ENCODE measurements at regions not wholly inside any gene's neighbourhood (a gene's known extent, or its start where the extent isn't known, plus 50 kb on each side); places are given as distances from the start of the nearest gene placed in this dataset.

DNA sequence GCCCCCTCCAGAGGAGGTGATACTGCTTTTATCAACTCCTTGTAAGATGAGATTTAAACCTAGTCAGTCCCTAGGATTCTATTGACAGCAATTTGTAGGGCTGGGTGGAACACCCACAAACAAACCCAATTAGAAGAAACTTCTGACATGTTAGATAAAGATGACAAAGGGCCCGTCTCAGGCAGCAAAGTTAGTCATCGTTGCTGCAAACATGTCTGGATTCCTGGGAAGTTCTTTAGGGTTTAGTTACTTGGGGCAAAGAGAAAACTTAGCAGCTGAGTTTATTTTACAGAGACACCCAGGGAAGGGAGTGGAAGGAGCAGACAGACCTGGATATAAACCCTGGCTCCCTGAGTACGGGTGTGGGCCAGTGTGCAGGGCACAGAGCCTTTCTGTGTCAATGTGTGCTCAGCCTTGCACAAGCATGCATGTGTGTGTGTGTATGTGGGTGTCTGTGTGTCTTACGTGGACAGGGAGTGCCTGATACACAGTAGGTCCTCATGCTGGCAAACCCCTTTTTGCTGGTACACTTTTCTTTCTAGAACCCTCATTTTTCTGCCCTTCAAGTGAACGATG lies 130.0 kb upstream of the STX18 start:
- peak overlapping the region; percentile 6 for H3K27ac ChIP-seq (ENCODE audit: low read depth, low read length)
- no peak overlapping the region for H4K12ac ChIP-seq (ENCODE audit: low read depth, low read length)
- no peak overlapping the region for H3K23ac ChIP-seq (ENCODE audit: low read length)
- H3K4me1 ChIP-seq (ENCODE audit: control insufficient read depth in 1 of 2, insufficient read depth in 2 of 2, low read length in 2 of 2): peaks cover 32 to 34% of the 10 kb centered on the region in 2 experiments
- H3K27me3 ChIP-seq (ENCODE audit: insufficient read depth, low read length): no peaks in the 10 kb centered on the region
- H3K4me3 ChIP-seq (ENCODE audit: low read depth, low read length): no peak overlapping the region
- peak overlapping the region; percentile 42 for H2AK5ac ChIP-seq (ENCODE audit: low read length)
- no peak overlapping the region for H3K18ac ChIP-seq (ENCODE audit: low read length)
- DNase-seq: no peak
- peaks cover 18% of the 10 kb centered on the region for H3K79me1 ChIP-seq (ENCODE audit: low read length)
- H4K91ac ChIP-seq (ENCODE audit: low read depth, low read length): peak overlapping the region; percentile 55
- no peak overlapping the region for H2BK120ac ChIP-seq (ENCODE audit: insufficient read depth, low read length, poor library complexity)
- H3K36me3 ChIP-seq (ENCODE audit: control insufficient read depth in 1 of 2, insufficient read depth in 2 of 2, low read length in 2 of 2): no peaks in the 10 kb centered on the region
- peaks cover 3% of the 10 kb centered on the region for H3K9me3 ChIP-seq (ENCODE audit: insufficient read depth, low read depth, low read length)
- H2BK5ac ChIP-seq (ENCODE audit: low read depth, low read length, poor library complexity): no peak overlapping the region
- WGBS (ENCODE audit: extremely low coverage, insufficient coverage, insufficient read length): no CpG with 5 or more reads among the region's 5 CpGs
- H3K14ac ChIP-seq (ENCODE audit: low read length): peak overlapping the region; percentile 36
- H2BK12ac ChIP-seq (ENCODE audit: low read length): no peak overlapping the region
- no peak overlapping the region for H4K8ac ChIP-seq (ENCODE audit: low read depth, low read length)
- H3K4ac ChIP-seq (ENCODE audit: low read depth, low read length): no peak overlapping the region
- no peak overlapping the region for H2AFZ ChIP-seq (ENCODE audit: insufficient read depth, low read length, poor library complexity)
- H3K79me2 ChIP-seq (ENCODE audit: control insufficient read depth, insufficient read depth, low read length, poor library complexity): no peaks in the 10 kb centered on the region
- no peak overlapping the region for H3K4me2 ChIP-seq (ENCODE audit: low read length)
- no peak overlapping the region for H3K9ac ChIP-seq (ENCODE audit: low read length)

DNA sequence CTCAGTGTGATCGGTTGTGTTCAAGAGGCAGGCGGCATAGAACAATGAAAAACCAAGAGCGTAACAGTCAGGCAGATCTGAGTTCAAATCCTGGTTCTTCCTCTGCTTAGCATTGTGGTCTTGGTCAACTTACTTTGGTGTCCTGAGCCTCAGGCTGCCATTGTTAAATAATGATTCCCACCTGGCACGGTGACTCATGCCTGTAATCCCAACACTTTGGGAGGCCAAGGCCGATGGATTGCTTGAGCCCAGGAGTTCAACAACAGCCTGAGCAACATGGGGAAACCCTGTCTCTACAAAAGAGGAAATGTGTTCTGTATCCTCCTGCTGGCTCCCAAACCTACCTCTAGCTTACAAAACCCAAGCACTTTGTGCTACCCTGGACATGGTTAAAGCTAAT lies 129.0 kb upstream of the STX18 start:
- H3K79me1 ChIP-seq (ENCODE audit: low read length): peaks cover 20% of the 10 kb centered on the region
- H3K27ac ChIP-seq (ENCODE audit: low read depth, low read length): no peak overlapping the region

DNA sequence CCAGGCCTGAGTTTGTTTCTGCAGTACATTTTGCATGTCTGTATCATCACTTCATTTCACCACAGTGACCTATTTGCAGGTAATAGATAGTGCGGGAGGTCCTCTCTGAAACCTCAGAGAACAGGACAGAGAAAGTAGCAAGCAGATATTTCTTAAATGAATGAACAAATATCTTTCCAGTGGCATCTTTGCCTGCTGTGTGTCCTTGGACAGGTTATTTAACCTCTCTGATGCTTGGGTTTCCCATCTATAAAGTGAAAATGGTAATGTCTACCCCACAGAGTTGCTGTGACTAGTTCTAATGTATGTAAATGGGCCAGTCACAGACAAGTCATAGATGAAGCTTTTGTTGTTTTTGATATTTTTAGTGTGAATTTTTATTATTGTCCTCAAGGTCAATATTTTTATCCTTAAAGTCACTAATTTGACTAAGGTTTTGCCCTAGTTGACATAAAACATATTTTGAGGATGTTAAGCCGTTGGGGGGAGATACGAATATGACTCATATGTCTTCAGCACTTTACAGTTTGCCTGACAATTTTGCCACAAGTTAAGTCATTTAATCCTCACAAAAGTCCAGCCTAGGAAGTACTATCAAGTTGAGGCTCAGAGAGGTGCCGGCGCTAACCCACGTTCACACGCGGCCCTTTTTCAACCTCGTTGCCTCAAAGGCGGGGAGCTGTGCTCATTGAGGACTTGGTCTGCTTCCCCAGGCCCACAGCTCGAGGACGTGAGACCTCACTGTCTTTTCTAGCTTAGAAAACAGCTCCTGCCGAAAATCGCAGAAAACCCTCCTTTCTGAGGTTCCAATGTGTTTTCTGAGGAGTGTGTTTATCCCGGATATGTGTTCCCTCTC lies 126.7 kb upstream of the STX18 start:
- WGBS (ENCODE audit: extremely low coverage, insufficient coverage, insufficient read length): no CpG with 5 or more reads among the region's 15 CpGs

More for the DNA sequence above, 129.0 kb upstream of the STX18 start:
- Histone ChIP-seq H3K14ac (ENCODE audit: low read length) (no peak overlapping the region), H3K4me1 (ENCODE audit: control insufficient read depth in 1 of 2, insufficient read depth in 2 of 2, low read length in 2 of 2) (peaks cover 36% of the 10 kb centered on the region in 2 experiments), H3K4me3 (ENCODE audit: low read depth, low read length) (no peak overlapping the region), H3K18ac (ENCODE audit: low read length) (no peak overlapping the region), H3K9me3 (ENCODE audit: insufficient read depth, low read depth, low read length) (peaks cover 3% of the 10 kb centered on the region), H2AFZ (ENCODE audit: insufficient read depth, low read length, poor library complexity) (no peak overlapping the region), H4K91ac (ENCODE audit: low read depth, low read length) (peak overlapping the region; percentile 20), H3K27me3 (ENCODE audit: insufficient read depth, low read length) (no peaks in the 10 kb centered on the region), H4K8ac (ENCODE audit: low read depth, low read length) (no peak overlapping the region), H2AK5ac (ENCODE audit: low read length) (no peak overlapping the region), H2BK12ac (ENCODE audit: low read length) (peak overlapping the region; percentile 45), H3K79me2 (ENCODE audit: control insufficient read depth, insufficient read depth, low read length, poor library complexity) (no peaks in the 10 kb centered on the region), H2BK5ac (ENCODE audit: low read depth, low read length, poor library complexity) (no peak overlapping the region), H3K4me2 (ENCODE audit: low read length) (no peak overlapping the region), H4K12ac (ENCODE audit: low read depth, low read length) (no peak overlapping the region), H3K4ac (ENCODE audit: low read depth, low read length) (no peak overlapping the region), H3K9ac (ENCODE audit: low read length) (no peak overlapping the region), H3K36me3 (ENCODE audit: control insufficient read depth in 1 of 2, insufficient read depth in 2 of 2, low read length in 2 of 2) (no peaks in the 10 kb centered on the region), H3K23ac (ENCODE audit: low read length) (no peak overlapping the region), H2BK120ac (ENCODE audit: insufficient read depth, low read length, poor library complexity) (peak overlapping the region; percentile 21)
- no CpG with 5 or more reads among the region's 5 CpGs for WGBS (ENCODE audit: extremely low coverage, insufficient coverage, insufficient read length)
- no peak for DNase-seq

DNA sequence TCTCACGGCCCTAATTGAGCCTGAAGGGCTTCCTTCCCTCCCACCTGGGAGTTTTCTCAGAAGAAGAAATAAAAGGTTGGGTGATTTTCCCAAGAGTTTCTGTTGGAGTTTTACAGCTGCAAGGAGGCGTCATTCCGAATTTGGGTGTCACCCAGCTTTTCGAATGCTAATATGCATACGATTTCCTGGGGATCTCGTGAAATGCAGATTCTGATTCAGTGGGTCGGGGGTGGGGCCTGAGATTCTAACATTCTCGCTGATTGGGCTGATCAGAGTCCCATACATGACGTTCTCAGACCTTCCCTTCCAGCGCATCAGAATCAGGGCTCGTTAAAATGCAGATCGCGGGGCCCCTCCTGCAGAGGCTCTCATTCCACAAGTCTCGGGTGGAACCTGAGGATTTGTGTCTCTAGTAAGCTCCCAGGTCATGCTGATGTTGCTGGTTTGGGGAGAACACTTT lies 125.8 kb upstream of the STX18 start:
- Histone ChIP-seq H2AFZ (ENCODE audit: insufficient read depth, low read length, poor library complexity) (no peak overlapping the region), H3K4me2 (ENCODE audit: low read length) (peak overlapping the region; percentile 43), H3K4ac (ENCODE audit: low read depth, low read length) (no peak overlapping the region), H3K27me3 (ENCODE audit: insufficient read depth, low read length) (no peaks in the 10 kb centered on the region), H2BK5ac (ENCODE audit: low read depth, low read length, poor library complexity) (peak overlapping the region; percentile 78), H4K12ac (ENCODE audit: low read depth, low read length) (no peak overlapping the region), H2AK5ac (ENCODE audit: low read length) (no peak overlapping the region), H2BK120ac (ENCODE audit: insufficient read depth, low read length, poor library complexity) (peak overlapping the region; percentile 18), H3K4me3 (ENCODE audit: low read depth, low read length) (no peak overlapping the region), H4K91ac (ENCODE audit: low read depth, low read length) (peak overlapping the region; percentile 71), H4K8ac (ENCODE audit: low read depth, low read length) (peak overlapping the region; percentile 34), H3K79me2 (ENCODE audit: control insufficient read depth, insufficient read depth, low read length, poor library complexity) (no peaks in the 10 kb centered on the region), H3K23ac (ENCODE audit: low read length) (no peak overlapping the region), H3K9ac (ENCODE audit: low read length) (no peak overlapping the region), H3K18ac (ENCODE audit: low read length) (peak overlapping the region; percentile 18), H3K4me1 (ENCODE audit: control insufficient read depth in 1 of 2, insufficient read depth in 2 of 2, low read length in 2 of 2) (peaks cover 42 to 47% of the 10 kb centered on the region in 2 experiments), H3K36me3 (ENCODE audit: control insufficient read depth in 1 of 2, insufficient read depth in 2 of 2, low read length in 2 of 2) (no peaks in the 10 kb centered on the region), H3K14ac (ENCODE audit: low read length) (peak overlapping the region; percentile 36), H3K79me1 (ENCODE audit: low read length) (peaks cover 29% of the 10 kb centered on the region), H3K27ac (ENCODE audit: low read depth, low read length) (peak overlapping the region; percentile 96), H2BK12ac (ENCODE audit: low read length) (peak overlapping the region; percentile 55), H3K9me3 (ENCODE audit: insufficient read depth, low read depth, low read length) (no peaks in the 10 kb centered on the region)
- no peak for DNase-seq
- whole genome bisulfite sequencing (ENCODE audit: extremely low coverage, insufficient coverage, insufficient read length): no CpG with 5 or more reads among the region's 14 CpGs

More for the DNA sequence above, 126.7 kb upstream of the STX18 start:
- Histone ChIP-seq H3K4me3 (ENCODE audit: low read depth, low read length) (no peak overlapping the region), H3K79me2 (ENCODE audit: control insufficient read depth, insufficient read depth, low read length, poor library complexity) (no peaks in the 10 kb centered on the region), H3K4ac (ENCODE audit: low read depth, low read length) (no peak overlapping the region), H3K4me1 (ENCODE audit: control insufficient read depth in 1 of 2, insufficient read depth in 2 of 2, low read length in 2 of 2) (peaks cover 42 to 46% of the 10 kb centered on the region in 2 experiments), H3K23ac (ENCODE audit: low read length) (no peak overlapping the region), H2BK120ac (ENCODE audit: insufficient read depth, low read length, poor library complexity) (peak overlapping the region; percentile 88), H4K91ac (ENCODE audit: low read depth, low read length) (peak overlapping the region; percentile 83), H3K27ac (ENCODE audit: low read depth, low read length) (peak overlapping the region; percentile 96), H4K8ac (ENCODE audit: low read depth, low read length) (peak overlapping the region; percentile 68), H2BK12ac (ENCODE audit: low read length) (peak overlapping the region; percentile 76), H3K9ac (ENCODE audit: low read length) (no peak overlapping the region), H4K12ac (ENCODE audit: low read depth, low read length) (peak overlapping the region; percentile 11), H3K9me3 (ENCODE audit: insufficient read depth, low read depth, low read length) (peaks cover 3% of the 10 kb centered on the region), H3K14ac (ENCODE audit: low read length) (peak overlapping the region; percentile 78), H3K36me3 (ENCODE audit: control insufficient read depth in 1 of 2, insufficient read depth in 2 of 2, low read length in 2 of 2) (no peaks in the 10 kb centered on the region), H2BK5ac (ENCODE audit: low read depth, low read length, poor library complexity) (peak overlapping the region; percentile 78), H2AK5ac (ENCODE audit: low read length) (peak overlapping the region; percentile 44), H3K18ac (ENCODE audit: low read length) (peak overlapping the region; percentile 55), H3K79me1 (ENCODE audit: low read length) (peaks cover 28% of the 10 kb centered on the region), H3K4me2 (ENCODE audit: low read length) (no peak overlapping the region), H3K27me3 (ENCODE audit: insufficient read depth, low read length) (no peaks in the 10 kb centered on the region), H2AFZ (ENCODE audit: insufficient read depth, low read length, poor library complexity) (peak overlapping the region; percentile 44)
- DNase-seq: no peak

Measured in trophoblast cell (in vitro differentiated cells and primary cell).